MM.1S (cell line): ENCODE measurements at regions not wholly inside any gene's neighbourhood (a gene's known extent, or its start where the extent isn't known, plus 50 kb on each side); places are given as distances from the start of the nearest gene placed in this dataset.

Experiments used
- EZH2phosphoT487 ChIP-seq: fragments of 300-600 bp; sonication (generic); IDR thresholded peaks from 2 replicates; pipeline ENCODE4 v1.6.1; 2018; ENCODE audit warnings: antibody characterized with exemption, low read length
- TF ChIP-seq, protein P1 (sequence below): fragments of 300-600 bp; sonication (generic); IDR thresholded peaks from 2 replicates; pipeline ENCODE4 v1.5.1; 2016; ENCODE audit warnings: antibody characterized with exemption, low read length, mixed read lengths

- TF ChIP-seq, protein P1, sequence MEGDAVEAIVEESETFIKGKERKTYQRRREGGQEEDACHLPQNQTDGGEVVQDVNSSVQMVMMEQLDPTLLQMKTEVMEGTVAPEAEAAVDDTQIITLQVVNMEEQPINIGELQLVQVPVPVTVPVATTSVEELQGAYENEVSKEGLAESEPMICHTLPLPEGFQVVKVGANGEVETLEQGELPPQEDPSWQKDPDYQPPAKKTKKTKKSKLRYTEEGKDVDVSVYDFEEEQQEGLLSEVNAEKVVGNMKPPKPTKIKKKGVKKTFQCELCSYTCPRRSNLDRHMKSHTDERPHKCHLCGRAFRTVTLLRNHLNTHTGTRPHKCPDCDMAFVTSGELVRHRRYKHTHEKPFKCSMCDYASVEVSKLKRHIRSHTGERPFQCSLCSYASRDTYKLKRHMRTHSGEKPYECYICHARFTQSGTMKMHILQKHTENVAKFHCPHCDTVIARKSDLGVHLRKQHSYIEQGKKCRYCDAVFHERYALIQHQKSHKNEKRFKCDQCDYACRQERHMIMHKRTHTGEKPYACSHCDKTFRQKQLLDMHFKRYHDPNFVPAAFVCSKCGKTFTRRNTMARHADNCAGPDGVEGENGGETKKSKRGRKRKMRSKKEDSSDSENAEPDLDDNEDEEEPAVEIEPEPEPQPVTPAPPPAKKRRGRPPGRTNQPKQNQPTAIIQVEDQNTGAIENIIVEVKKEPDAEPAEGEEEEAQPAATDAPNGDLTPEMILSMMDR, result no peak
- no peak for TF ChIP-seq EZH2phosphoT487
These were observed 297.4 kb upstream of the MAGEC2 start for GRCh38 chrX:142502441-142502840.
